SK-N-SH treated with all-trans-retinoic acid at 6 μM for 48 hours (cell line): ENCODE measurements at regions not wholly inside any gene's neighbourhood (a gene's known extent, or its start where the extent isn't known, plus 50 kb on each side); places are given as distances from the start of the nearest gene placed in this dataset.

Source experiments
- CSDC2 ChIP-seq: fragments of 250-450 bp; sonication (Bioruptor Pico); IDR thresholded peaks from 2 replicates; pipeline ENCODE4 v1.5.0; 2020; ENCODE audit warnings: mild to moderate bottlenecking, moderate library complexity
- ESRRG ChIP-seq: fragments of 250-450 bp; sonication (Bioruptor Pico); IDR thresholded peaks from 2 replicates; pipeline ENCODE4 v1.6.1; 2021; ENCODE audit warnings: mild to moderate bottlenecking
- ZFP30 ChIP-seq: fragments of 450-650 bp; formaldehyde crosslinking; IDR thresholded peaks from 2 replicates; pipeline ENCODE4 v1.5.0; 2022; ENCODE audit warnings: mild to moderate bottlenecking, moderate library complexity
- TF ChIP-seq, protein P1 (sequence below): fragments of 250-450 bp; sonication (Bioruptor Pico); IDR thresholded peaks from 2 replicates; pipeline ENCODE4 v1.5.1; 2021; ENCODE audit warnings: mild to moderate bottlenecking, moderate library complexity

- TF ChIP-seq, protein P1, sequence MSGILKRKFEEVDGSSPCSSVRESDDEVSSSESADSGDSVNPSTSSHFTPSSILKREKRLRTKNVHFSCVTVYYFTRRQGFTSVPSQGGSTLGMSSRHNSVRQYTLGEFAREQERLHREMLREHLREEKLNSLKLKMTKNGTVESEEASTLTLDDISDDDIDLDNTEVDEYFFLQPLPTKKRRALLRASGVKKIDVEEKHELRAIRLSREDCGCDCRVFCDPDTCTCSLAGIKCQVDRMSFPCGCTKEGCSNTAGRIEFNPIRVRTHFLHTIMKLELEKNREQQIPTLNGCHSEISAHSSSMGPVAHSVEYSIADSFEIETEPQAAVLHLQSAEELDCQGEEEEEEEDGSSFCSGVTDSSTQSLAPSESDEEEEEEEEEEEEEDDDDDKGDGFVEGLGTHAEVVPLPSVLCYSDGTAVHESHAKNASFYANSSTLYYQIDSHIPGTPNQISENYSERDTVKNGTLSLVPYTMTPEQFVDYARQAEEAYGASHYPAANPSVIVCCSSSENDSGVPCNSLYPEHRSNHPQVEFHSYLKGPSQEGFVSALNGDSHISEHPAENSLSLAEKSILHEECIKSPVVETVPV (CRISPR knock-in tag), result no peak
- TF ChIP-seq ZFP30, result no peak
- no peak for TF ChIP-seq ESRRG (CRISPR knock-in tag)
- no peak for TF ChIP-seq CSDC2 (CRISPR knock-in tag)
Observed at GRCh38 chr4:12447451-12447850, 1018.8 kb upstream of the HS3ST1 start.
